ENCODE measurements at regions not wholly inside any gene's neighbourhood (a gene's known extent, or its start where the extent isn't known, plus 50 kb on each side); places are given as distances from the start of the nearest gene placed in this dataset.

DNA sequence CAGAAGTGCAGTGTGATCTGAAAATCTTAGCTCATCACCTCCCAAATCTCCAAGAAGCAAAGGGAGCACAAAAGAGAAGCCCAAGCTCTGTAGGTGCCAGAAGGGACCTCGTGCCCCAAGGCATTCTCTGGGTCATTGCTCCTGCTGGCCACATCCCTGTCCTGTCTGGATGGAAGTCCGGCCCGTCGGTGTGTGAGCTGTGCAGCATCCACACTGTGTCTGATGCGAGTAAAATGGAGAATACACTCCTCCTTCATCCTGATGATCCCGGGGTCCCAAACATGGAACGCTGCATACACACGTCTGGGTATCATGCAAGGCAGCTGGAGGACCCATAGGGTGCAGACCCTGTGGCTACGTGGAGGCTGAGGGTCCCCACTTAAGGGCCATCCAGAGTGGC lies 851.4 kb downstream of the GALR1 start:
- TF ChIP-seq, protein P1, sequence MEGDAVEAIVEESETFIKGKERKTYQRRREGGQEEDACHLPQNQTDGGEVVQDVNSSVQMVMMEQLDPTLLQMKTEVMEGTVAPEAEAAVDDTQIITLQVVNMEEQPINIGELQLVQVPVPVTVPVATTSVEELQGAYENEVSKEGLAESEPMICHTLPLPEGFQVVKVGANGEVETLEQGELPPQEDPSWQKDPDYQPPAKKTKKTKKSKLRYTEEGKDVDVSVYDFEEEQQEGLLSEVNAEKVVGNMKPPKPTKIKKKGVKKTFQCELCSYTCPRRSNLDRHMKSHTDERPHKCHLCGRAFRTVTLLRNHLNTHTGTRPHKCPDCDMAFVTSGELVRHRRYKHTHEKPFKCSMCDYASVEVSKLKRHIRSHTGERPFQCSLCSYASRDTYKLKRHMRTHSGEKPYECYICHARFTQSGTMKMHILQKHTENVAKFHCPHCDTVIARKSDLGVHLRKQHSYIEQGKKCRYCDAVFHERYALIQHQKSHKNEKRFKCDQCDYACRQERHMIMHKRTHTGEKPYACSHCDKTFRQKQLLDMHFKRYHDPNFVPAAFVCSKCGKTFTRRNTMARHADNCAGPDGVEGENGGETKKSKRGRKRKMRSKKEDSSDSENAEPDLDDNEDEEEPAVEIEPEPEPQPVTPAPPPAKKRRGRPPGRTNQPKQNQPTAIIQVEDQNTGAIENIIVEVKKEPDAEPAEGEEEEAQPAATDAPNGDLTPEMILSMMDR (IDR thresholded peaks at IDR 0.05) = no peak
- TF ChIP-seq POLR2A (IDR thresholded peaks at IDR 0.05) = no peak
